ENCODE measurements at regions not wholly inside any gene's neighbourhood (a gene's known extent, or its start where the extent isn't known, plus 50 kb on each side); places are given as distances from the start of the nearest gene placed in this dataset.

- Histone ChIP-seq H3K9me3 (ENCODE audit: control insufficient read depth, insufficient read depth, low read length) (no peaks in the 10 kb centered on the region), H3K4me1 (ENCODE audit: insufficient read depth, low read length) (no peaks in the 10 kb centered on the region), H3K9ac (ENCODE audit: low read depth, low read length) (no peak overlapping the region), H3K36me3 (ENCODE audit: insufficient read depth, low read length) (no peaks in the 10 kb centered on the region)
Measured at GRCh38 chr4:35824231-35824630, 420.1 kb downstream of the ARAP2 start.

GRCh38 chr4:35835893-35836292 lies 408.4 kb downstream of the ARAP2 start:
- H3K4me1 ChIP-seq (ENCODE audit: insufficient read depth, low read length), result no peaks in the 10 kb centered on the region
- no peaks in the 10 kb centered on the region for H3K36me3 ChIP-seq (ENCODE audit: insufficient read depth, low read length)
- H3K9me3 ChIP-seq (ENCODE audit: control insufficient read depth, insufficient read depth, low read length), result no peaks in the 10 kb centered on the region
- no peak overlapping the region for H3K9ac ChIP-seq (ENCODE audit: low read depth, low read length)

GRCh38 chr4:35836596-35836995 lies 407.7 kb downstream of the ARAP2 start:
- Histone ChIP-seq H3K4me1 (ENCODE audit: insufficient read depth, low read length) (no peaks in the 10 kb centered on the region), H3K9me3 (ENCODE audit: control insufficient read depth, insufficient read depth, low read length) (no peaks in the 10 kb centered on the region), H3K36me3 (ENCODE audit: insufficient read depth, low read length) (no peaks in the 10 kb centered on the region), H3K9ac (ENCODE audit: low read depth, low read length) (no peak overlapping the region)

GRCh38 chr4:35867057-35867456 lies 377.3 kb downstream of the ARAP2 start:
- H3K9me3 ChIP-seq (ENCODE audit: control insufficient read depth, insufficient read depth, low read length), result no peaks in the 10 kb centered on the region
- H3K9ac ChIP-seq (ENCODE audit: low read depth, low read length), result no peak overlapping the region
- no peaks in the 10 kb centered on the region for H3K36me3 ChIP-seq (ENCODE audit: insufficient read depth, low read length)
- no peaks in the 10 kb centered on the region for H3K4me1 ChIP-seq (ENCODE audit: insufficient read depth, low read length)

GRCh38 chr4:35872273-35872672 lies 372.0 kb downstream of the ARAP2 start:
- no peaks in the 10 kb centered on the region for H3K4me1 ChIP-seq (ENCODE audit: insufficient read depth, low read length)
- H3K9me3 ChIP-seq (ENCODE audit: control insufficient read depth, insufficient read depth, low read length), result no peaks in the 10 kb centered on the region
- no peak overlapping the region for H3K9ac ChIP-seq (ENCODE audit: low read depth, low read length)
- no peaks in the 10 kb centered on the region for H3K36me3 ChIP-seq (ENCODE audit: insufficient read depth, low read length)

GRCh38 chr4:35879479-35879878 lies 364.8 kb downstream of the ARAP2 start:
- Histone ChIP-seq H3K4me1 (ENCODE audit: insufficient read depth, low read length) (no peaks in the 10 kb centered on the region), H3K36me3 (ENCODE audit: insufficient read depth, low read length) (no peaks in the 10 kb centered on the region), H3K9ac (ENCODE audit: low read depth, low read length) (no peak overlapping the region), H3K9me3 (ENCODE audit: control insufficient read depth, insufficient read depth, low read length) (no peaks in the 10 kb centered on the region)

- Histone ChIP-seq H3K36me3 (ENCODE audit: insufficient read depth, low read length) (no peaks in the 10 kb centered on the region), H3K9ac (ENCODE audit: low read depth, low read length) (no peak overlapping the region), H3K9me3 (ENCODE audit: control insufficient read depth, insufficient read depth, low read length) (no peaks in the 10 kb centered on the region), H3K4me1 (ENCODE audit: insufficient read depth, low read length) (no peaks in the 10 kb centered on the region)
Measured at GRCh38 chr4:35883108-35883507, 361.2 kb downstream of the ARAP2 start.

- H3K36me3 ChIP-seq (ENCODE audit: insufficient read depth, low read length), result no peaks in the 10 kb centered on the region
- H3K4me1 ChIP-seq (ENCODE audit: insufficient read depth, low read length), result no peaks in the 10 kb centered on the region
- H3K9ac ChIP-seq (ENCODE audit: low read depth, low read length), result no peak overlapping the region
- H3K9me3 ChIP-seq (ENCODE audit: control insufficient read depth, insufficient read depth, low read length), result no peaks in the 10 kb centered on the region
Measured at GRCh38 chr4:35884714-35885480, 359.4 kb downstream of the ARAP2 start.

- H3K9ac ChIP-seq (ENCODE audit: low read depth, low read length), result no peak overlapping the region
- H3K36me3 ChIP-seq (ENCODE audit: insufficient read depth, low read length), result no peaks in the 10 kb centered on the region
- no peaks in the 10 kb centered on the region for H3K9me3 ChIP-seq (ENCODE audit: control insufficient read depth, insufficient read depth, low read length)
- no peaks in the 10 kb centered on the region for H3K4me1 ChIP-seq (ENCODE audit: insufficient read depth, low read length)
Measured at GRCh38 chr4:35897808-35898207, 346.5 kb downstream of the ARAP2 start.

GRCh38 chr4:35900286-35901243 lies 343.7 kb downstream of the ARAP2 start:
- no peak overlapping the region for H3K9ac ChIP-seq (ENCODE audit: low read depth, low read length)
- no peaks in the 10 kb centered on the region for H3K9me3 ChIP-seq (ENCODE audit: control insufficient read depth, insufficient read depth, low read length)
- H3K4me1 ChIP-seq (ENCODE audit: insufficient read depth, low read length), result no peaks in the 10 kb centered on the region
- H3K36me3 ChIP-seq (ENCODE audit: insufficient read depth, low read length), result no peaks in the 10 kb centered on the region

- Histone ChIP-seq H3K9ac (ENCODE audit: low read depth, low read length) (no peak overlapping the region), H3K36me3 (ENCODE audit: insufficient read depth, low read length) (no peaks in the 10 kb centered on the region), H3K4me1 (ENCODE audit: insufficient read depth, low read length) (no peaks in the 10 kb centered on the region), H3K9me3 (ENCODE audit: control insufficient read depth, insufficient read depth, low read length) (no peaks in the 10 kb centered on the region)
Measured at GRCh38 chr4:35912174-35912573, 332.1 kb downstream of the ARAP2 start.

GRCh38 chr4:35918491-35918977 lies 325.8 kb downstream of the ARAP2 start:
- peaks cover 4% of the 10 kb centered on the region; the same call in 1 of the 2 replicates for H3K4me1 ChIP-seq (ENCODE audit: insufficient read depth, low read length)
- no peak overlapping the region for H3K9ac ChIP-seq (ENCODE audit: low read depth, low read length)
- no peaks in the 10 kb centered on the region for H3K36me3 ChIP-seq (ENCODE audit: insufficient read depth, low read length)
- H3K9me3 ChIP-seq (ENCODE audit: control insufficient read depth, insufficient read depth, low read length), result no peaks in the 10 kb centered on the region

- H3K9me3 ChIP-seq (ENCODE audit: control insufficient read depth, insufficient read depth, low read length), result no peaks in the 10 kb centered on the region
Measured at GRCh38 chr4:35925806-35926205, 318.5 kb downstream of the ARAP2 start.

GRCh38 chr4:35926788-35927187 lies 317.5 kb downstream of the ARAP2 start:
- H3K4me1 ChIP-seq (ENCODE audit: insufficient read depth, low read length), result no peaks in the 10 kb centered on the region
- no peak overlapping the region for H3K9ac ChIP-seq (ENCODE audit: low read depth, low read length)
- no peaks in the 10 kb centered on the region for H3K9me3 ChIP-seq (ENCODE audit: control insufficient read depth, insufficient read depth, low read length)
- H3K36me3 ChIP-seq (ENCODE audit: insufficient read depth, low read length), result no peaks in the 10 kb centered on the region

More at GRCh38 chr4:35925806-35926205, 318.5 kb downstream of the ARAP2 start:
- H3K36me3 ChIP-seq (ENCODE audit: insufficient read depth, low read length), result no peaks in the 10 kb centered on the region
- no peak overlapping the region for H3K9ac ChIP-seq (ENCODE audit: low read depth, low read length)
- no peaks in the 10 kb centered on the region for H3K4me1 ChIP-seq (ENCODE audit: insufficient read depth, low read length)

All from ES-I3 (cell line).